Smooth muscle cell (in vitro differentiated cells): ENCODE measurements at regions not wholly inside any gene's neighbourhood (a gene's known extent, or its start where the extent isn't known, plus 50 kb on each side); places are given as distances from the start of the nearest gene placed in this dataset.

ENCODE experiments used
- DNase-seq: peaks from one replicate; lab custom pipeline; 2025; ENCODE audit not compliant: unreplicated experiment; lab: John Stamatoyannopoulos, UW
- H2AFZ ChIP-seq: fragments of 200-600 bp; sonication (generic); 2 replicates; pipeline ENCODE4 v1.6.0; 2016; ENCODE audit warnings: antibody characterized with exemption, low read depth, mild to moderate bottlenecking
- H3F3A ChIP-seq: fragments of 200-600 bp; sonication (generic); 2 replicates; pipeline ENCODE4 v1.6.0; 2017; ENCODE audit warnings: antibody characterized with exemption, low read depth
- H3K27ac ChIP-seq: fragments of 200-600 bp; sonication (generic); 2 replicates; pipeline ENCODE4 v1.5.1; 2016; ENCODE audit warnings: low read depth, mild to moderate bottlenecking
- H3K27me3 ChIP-seq: fragments of 200-600 bp; sonication (generic); 2 replicates; pipeline ENCODE4 v1.6.1; 2016; ENCODE audit warnings: low read depth, mild to moderate bottlenecking
- H3K36me3 ChIP-seq: fragments of 200-600 bp; sonication (generic); 2 replicates; pipeline ENCODE4 v1.5.1; 2016; ENCODE audit warnings: low read depth
- H3K4me1 ChIP-seq: fragments of 200-600 bp; sonication (generic); 2 replicates; pipeline ENCODE4 v1.5.1; 2016; ENCODE audit warnings: low read depth
- H3K4me2 ChIP-seq: fragments of 200-600 bp; sonication (generic); 2 replicates; pipeline ENCODE4 v1.6.0; 2016; ENCODE audit warnings: mild to moderate bottlenecking
- H3K4me3 ChIP-seq: fragments of 200-600 bp; sonication (generic); 2 replicates; pipeline ENCODE4 v1.5.1; 2016; ENCODE audit warnings: mild to moderate bottlenecking
- H3K79me2 ChIP-seq: fragments of 200-600 bp; sonication (generic); 2 replicates; pipeline ENCODE4 v1.6.0; 2016; ENCODE audit warnings: low read depth, mild to moderate bottlenecking
- H3K9ac ChIP-seq: fragments of 200-600 bp; sonication (generic); 2 replicates; pipeline ENCODE4 v1.6.0; 2016; ENCODE audit warnings: low read depth
- H3K9me3 ChIP-seq: fragments of 200-600 bp; sonication (generic); replicated peaks from 2 replicates; pipeline ENCODE4 v1.5.1; 2016; ENCODE audit warnings: low read depth
- H4K20me1 ChIP-seq: fragments of 200-600 bp; sonication (generic); 2 replicates; pipeline ENCODE4 v1.6.0; 2016; ENCODE audit warnings: low read depth
- CTCF ChIP-seq: fragments of 200-600 bp; sonication (generic); IDR thresholded peaks from 2 replicates; pipeline ENCODE4 v1.5.1; 2017; ENCODE audit warnings: borderline replicate concordance, mild to moderate bottlenecking, antibody characterized with exemption; ENCODE audit not compliant: insufficient read depth, poor library complexity, severe bottlenecking
- WGBS: methylation state at CpG from one replicate; pipeline ENCODE4 v1.1.7; 2016; ENCODE audit warnings: low lambda C conversion rate; 5-methylcytosine and 5-hydroxymethylcytosine counted together

DNA sequence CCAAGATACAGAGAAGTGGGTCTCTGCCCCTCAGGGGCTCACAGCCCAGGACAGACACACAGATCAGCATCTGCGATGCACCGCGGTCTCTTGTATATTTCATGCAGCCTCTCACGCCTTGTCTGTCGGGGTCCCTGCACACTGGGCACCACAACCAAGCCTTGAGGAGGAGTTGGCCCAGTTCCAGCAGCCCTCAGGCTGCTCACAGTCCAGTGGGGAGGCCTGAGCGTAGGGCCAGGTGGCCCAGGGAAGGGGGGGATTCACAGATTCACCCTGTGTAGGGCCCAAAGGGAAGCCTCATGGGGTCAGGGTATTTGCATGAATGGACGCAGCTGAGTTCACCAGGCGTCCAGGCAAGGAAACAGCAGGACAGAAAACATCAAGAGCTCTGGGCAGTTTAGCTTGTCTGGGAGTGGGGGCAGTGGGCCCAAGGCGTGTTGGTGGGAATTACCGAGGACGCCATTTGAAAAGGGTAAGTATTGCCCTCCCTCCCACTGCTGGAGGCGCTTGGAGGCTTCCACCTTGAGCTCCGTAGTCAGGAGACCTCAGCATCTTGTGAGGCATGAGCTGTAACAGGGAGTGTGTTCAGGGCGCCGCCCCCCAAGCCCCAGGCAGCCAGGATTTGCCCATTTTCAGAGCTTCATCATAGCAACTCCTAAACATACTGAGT lies 129.1 kb upstream of the CHST15 start:
- no peak overlapping the region for H3K4me3 ChIP-seq
- H3K9ac ChIP-seq = no peak overlapping the region
- no peaks in the 10 kb centered on the region for H3F3A ChIP-seq
- no peak overlapping the region for H2AFZ ChIP-seq
- no peak for TF ChIP-seq CTCF
- H4K20me1 ChIP-seq = no peaks in the 10 kb centered on the region
- 92% methylated on average over 14 of the region's 15 CpGs for WGBS
- H3K36me3 ChIP-seq = no peaks in the 10 kb centered on the region
- no peak for DNase-seq
- H3K4me1 ChIP-seq = peaks cover 6% of the 10 kb centered on the region
- no peaks in the 10 kb centered on the region for H3K9me3 ChIP-seq
- H3K27ac ChIP-seq = no peak overlapping the region
- no peaks in the 10 kb centered on the region for H3K79me2 ChIP-seq
- H3K27me3 ChIP-seq = peaks cover 5% of the 10 kb centered on the region
- H3K4me2 ChIP-seq = no peak overlapping the region

- Histone ChIP-seq H3K27ac (peak overlapping the region; percentile 63), H3K4me2 (peak overlapping the region; percentile 61)
Measured at GRCh38 chr10:124221356-124222317, 128.2 kb upstream of the CHST15 start.

DNA sequence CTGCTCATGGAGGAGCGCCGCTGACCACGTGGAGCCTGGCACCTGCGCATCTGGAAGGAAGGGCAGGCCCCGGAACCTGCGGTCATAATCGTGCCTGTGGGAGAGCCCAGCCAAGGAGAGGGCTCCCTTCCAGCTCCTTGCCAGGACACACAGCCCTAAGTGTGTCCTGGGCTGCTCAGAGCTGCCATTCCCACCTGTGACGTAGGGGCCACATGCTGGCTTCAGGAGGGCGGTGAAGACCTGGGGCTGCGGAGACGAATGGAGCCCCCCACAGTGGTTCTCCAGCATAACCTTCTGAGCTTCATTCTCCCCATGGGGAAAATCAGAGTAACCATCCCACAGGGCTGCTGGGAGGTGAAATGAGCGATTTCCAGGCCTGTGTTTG lies 127.6 kb upstream of the CHST15 start:
- H4K20me1 ChIP-seq = no peaks in the 10 kb centered on the region
- H3K4me2 ChIP-seq = no peak overlapping the region
- H2AFZ ChIP-seq = no peak overlapping the region
- no peaks in the 10 kb centered on the region for H3K79me2 ChIP-seq
- DNase-seq = no peak
- H3F3A ChIP-seq = no peaks in the 10 kb centered on the region
- H3K9me3 ChIP-seq = no peaks in the 10 kb centered on the region
- H3K27me3 ChIP-seq = peaks cover 5% of the 10 kb centered on the region
- no peak overlapping the region for H3K9ac ChIP-seq
- no peaks in the 10 kb centered on the region for H3K36me3 ChIP-seq
- H3K4me3 ChIP-seq = no peak overlapping the region
- peaks cover 6% of the 10 kb centered on the region for H3K4me1 ChIP-seq
- H3K27ac ChIP-seq = no peak overlapping the region
- 90% methylated on average over 12 of the region's 12 CpGs for WGBS
- TF ChIP-seq CTCF = no peak

More at GRCh38 chr10:124221356-124222317, 128.2 kb upstream of the CHST15 start:
- DNase-seq = no peak
- Histone ChIP-seq H3K27me3 (peaks cover 5% of the 10 kb centered on the region), H3K9ac (no peak overlapping the region), H3K4me1 (peaks cover 6% of the 10 kb centered on the region), H3K79me2 (no peaks in the 10 kb centered on the region), H3K36me3 (no peaks in the 10 kb centered on the region), H3K9me3 (no peaks in the 10 kb centered on the region), H3K4me3 (peak overlapping the region; percentile 1), H2AFZ (no peak overlapping the region), H4K20me1 (no peaks in the 10 kb centered on the region), H3F3A (no peaks in the 10 kb centered on the region)
- whole genome bisulfite sequencing = 46% methylated on average over 22 of the region's 22 CpGs
- no peak for TF ChIP-seq CTCF
